Activated T-cell treated with anti-CD3 and anti-CD28 coated beads for 48 hours (primary cell): ENCODE measurements at regions not wholly inside any gene's neighbourhood (a gene's known extent, or its start where the extent isn't known, plus 50 kb on each side); places are given as distances from the start of the nearest gene placed in this dataset.
"Not testable (repeated sequence)": the region's sequence is repeated elsewhere in the genome, so short reads cannot be mapped to it uniquely, and the experiment has no call there.

Experiments
- DNase-seq: peaks from one replicate; pipeline ENCODE4 v3.0.0-alpha.2; 2020; ENCODE audit warnings: low read depth

- DNase-seq, result no peak
Observed at GRCh38 chr12:60501124-60501729, 905.4 kb downstream of the SLC16A7 start.

GRCh38 chr12:60522684-60523400 is 927.0 kb downstream of the SLC16A7 start:
- DNase-seq, result no peak

GRCh38 chr12:60529261-60529660 is 933.4 kb downstream of the SLC16A7 start:
- no peak for DNase-seq

- no peak for DNase-seq
Observed at GRCh38 chr12:60529723-60530122, 933.9 kb downstream of the SLC16A7 start.

- DNase-seq, result no peak
Observed at GRCh38 chr12:60535363-60535762, 939.5 kb downstream of the SLC16A7 start.

GRCh38 chr12:60539592-60539991 is 943.8 kb downstream of the SLC16A7 start:
- DNase-seq, result no peak

GRCh38 chr12:60568914-60569313 is 973.1 kb downstream of the SLC16A7 start:
- no peak for DNase-seq

GRCh38 chr12:60577607-60578006 is 981.8 kb downstream of the SLC16A7 start:
- DNase-seq, result no peak

GRCh38 chr12:60587664-60588063 is 991.8 kb downstream of the SLC16A7 start:
- DNase-seq, result not testable (repeated sequence)

- DNase-seq, result no peak
Observed at GRCh38 chr12:60594035-60594711, 998.3 kb downstream of the SLC16A7 start.

GRCh38 chr12:60602601-60603000 is 1006.8 kb downstream of the SLC16A7 start:
- no peak for DNase-seq

- not testable (repeated sequence) for DNase-seq
Observed at GRCh38 chr12:60603475-60603874, 1007.6 kb downstream of the SLC16A7 start.

GRCh38 chr12:60616400-60616799 is 1020.6 kb downstream of the SLC16A7 start:
- DNase-seq, result no peak

- no peak for DNase-seq
Observed at GRCh38 chr12:60630796-60631195, 1035.0 kb downstream of the SLC16A7 start.

- no peak for DNase-seq
Observed at GRCh38 chr12:60644076-60644475, 1048.2 kb downstream of the SLC16A7 start.

GRCh38 chr12:60666895-60667294 is 1071.1 kb downstream of the SLC16A7 start:
- DNase-seq, result no peak

GRCh38 chr12:60672949-60673348 is 1077.1 kb downstream of the SLC16A7 start:
- DNase-seq, result no peak

- no peak for DNase-seq
Observed at GRCh38 chr12:60684988-60685655, 1089.3 kb downstream of the SLC16A7 start.

- no peak for DNase-seq
Observed at GRCh38 chr12:60689137-60689536, 1093.3 kb downstream of the SLC16A7 start.

GRCh38 chr12:60693019-60693626 is 1097.3 kb downstream of the SLC16A7 start:
- DNase-seq, result no peak

GRCh38 chr12:60704171-60704914 is 1108.5 kb downstream of the SLC16A7 start:
- no peak for DNase-seq

GRCh38 chr12:60710246-60710645 is 1114.4 kb downstream of the SLC16A7 start:
- DNase-seq, result no peak
